ENCODE measurements at regions not wholly inside any gene's neighbourhood (a gene's known extent, or its start where the extent isn't known, plus 50 kb on each side); places are given as distances from the start of the nearest gene placed in this dataset.

- no peak for TF ChIP-seq CTCF (IDR thresholded peaks at IDR 0.05)
- no peak for TF ChIP-seq ZFX (IDR thresholded peaks at IDR 0.05; ENCODE audit: borderline replicate concordance)
Observed at GRCh38 chr14:104514156-104514848, 65.3 kb upstream of the C14orf180 start.

Measured in 22Rv1 (cell line).